Activated CD8-positive, alpha-beta memory T cell treated with anti-CD3 and anti-CD28 coated beads for 4 hours (primary cell): ENCODE measurements at regions not wholly inside any gene's neighbourhood (a gene's known extent, or its start where the extent isn't known, plus 50 kb on each side); places are given as distances from the start of the nearest gene placed in this dataset.

Experiments used
- DNase-seq, 2 donors: peaks; one replicate each; pipeline ENCODE4 v3.0.0-alpha.2; 2020; ENCODE audit warnings: low read depth in 2 of 2

- DNase-seq, result no peak
Observed at GRCh38 chr4:100130964-100131363, 59.3 kb downstream of the DDIT4L start.

- DNase-seq, result no peak
Observed at GRCh38 chr4:100130491-100130890, 59.8 kb downstream of the DDIT4L start.

GRCh38 chr4:100129774-100130173 is 60.5 kb downstream of the DDIT4L start:
- no peak for DNase-seq

GRCh38 chr4:100128338-100128737 is 61.9 kb downstream of the DDIT4L start:
- no peak for DNase-seq

- DNase-seq, result no peak
Observed at GRCh38 chr4:100124715-100125114, 65.6 kb downstream of the DDIT4L start.

GRCh38 chr4:100118181-100118580 is 72.1 kb downstream of the DDIT4L start:
- DNase-seq, result no peak

- no peak for DNase-seq
Observed at GRCh38 chr4:100117750-100118149, 72.5 kb downstream of the DDIT4L start.

- DNase-seq, result no peak
Observed at GRCh38 chr4:100114909-100115308, 75.4 kb downstream of the DDIT4L start.

- DNase-seq, result no peak
Observed at GRCh38 chr4:100113732-100114131, 76.5 kb downstream of the DDIT4L start.

GRCh38 chr4:100113096-100113495 is 77.2 kb downstream of the DDIT4L start:
- no peak for DNase-seq

GRCh38 chr4:100109921-100110320 is 80.3 kb downstream of the DDIT4L start:
- DNase-seq, result no peak

GRCh38 chr4:100108869-100109268 is 81.4 kb downstream of the DDIT4L start:
- DNase-seq, result no peak

- DNase-seq, result no peak
Observed at GRCh38 chr4:100106982-100107381, 83.3 kb downstream of the DDIT4L start.

GRCh38 chr4:100103671-100104070 is 86.6 kb downstream of the DDIT4L start:
- DNase-seq, result no peak

- no peak for DNase-seq
Observed at GRCh38 chr4:100100985-100101384, 89.3 kb downstream of the DDIT4L start.

- no peak for DNase-seq
Observed at GRCh38 chr4:100099746-100100145, 90.5 kb downstream of the DDIT4L start.

- no peak for DNase-seq
Observed at GRCh38 chr4:100098681-100099080, 91.6 kb downstream of the DDIT4L start.

GRCh38 chr4:100098011-100098545 is 92.2 kb downstream of the DDIT4L start:
- DNase-seq, result no peak

GRCh38 chr4:100095729-100096595 is 94.3 kb downstream of the DDIT4L start:
- DNase-seq, result peak; percentile 15 to 29

- peak; percentile 62 to 81 for DNase-seq
Observed at GRCh38 chr4:100093091-100093866, 97.0 kb downstream of the DDIT4L start.

- no peak for DNase-seq
Observed at GRCh38 chr4:100087743-100088142, 102.5 kb downstream of the DDIT4L start.

- no peak for DNase-seq
Observed at GRCh38 chr4:100086766-100087431, 103.4 kb downstream of the DDIT4L start.
